IMR-90 (cell line): ENCODE measurements at regions not wholly inside any gene's neighbourhood (a gene's known extent, or its start where the extent isn't known, plus 50 kb on each side); places are given as distances from the start of the nearest gene placed in this dataset.

ENCODE experiments used
- ATAC-seq: fragments of 200-7000 bp; cut with Tn5 transposase; 2 replicates; pipeline ENCODE4 v1.9.1; 2020; ENCODE audit warnings: low read depth, mild to moderate bottlenecking, moderate library complexity
- BruUV-seq: library from RNA; stranded (reverse); fragments of 400-500 nt; replicated peaks from 2 replicates; lab custom pipeline; 2021; lab: Mats Ljungman, UMichigan
- CTCF ChIA-PET: fragments of 300-600 bp; formaldehyde crosslinking; extraction: SDS; loops from one replicate; lab custom pipeline; 2021; ENCODE audit warnings: antibody characterized with exemption; lab: Yijun Ruan, JAX
- POLR2A ChIA-PET: fragments of 300-600 bp; sonication (Branson Sonifier 250); formaldehyde crosslinking; loops from one replicate; lab custom pipeline; 2022; ENCODE audit warnings: antibody characterized with exemption; ENCODE audit not compliant: unreplicated experiment; lab: Charles Lee
- DNase-seq: peaks from one replicate; pipeline ENCODE4 v3.0.0; 2013
- H2AFZ ChIP-seq: replicated peaks from 2 replicates; pipeline ENCODE3; 2013; ENCODE audit warnings: low read length, mild to moderate bottlenecking; ENCODE audit not compliant: poor library complexity
- H2AK5ac ChIP-seq: 2 replicates; pipeline ENCODE4 v1.6.1; 2013; ENCODE audit warnings: low read depth, low read length, inconsistent platforms
- H2AK9ac ChIP-seq: replicated peaks from 2 replicates; pipeline ENCODE3; 2013; ENCODE audit warnings: mild to moderate bottlenecking, low read depth, low read length, moderate library complexity; ENCODE audit not compliant: poor library complexity
- H2BK120ac ChIP-seq: 2 replicates; pipeline ENCODE4 v1.6.1; 2013; ENCODE audit warnings: low read depth, low read length, inconsistent platforms
- H2BK15ac ChIP-seq: 3 replicates; pipeline ENCODE4 v1.6.1; 2013; ENCODE audit warnings: low read depth, low read length, inconsistent platforms
- H2BK20ac ChIP-seq: 2 replicates; pipeline ENCODE4 v1.6.1; 2013; ENCODE audit warnings: low read depth, mild to moderate bottlenecking, inconsistent platforms, low read length, moderate library complexity
- H2BK5ac ChIP-seq: 2 replicates; pipeline ENCODE4 v1.6.1; 2013; ENCODE audit warnings: mild to moderate bottlenecking, low read depth, low read length, inconsistent platforms; ENCODE audit not compliant: poor library complexity, severe bottlenecking
- H3K14ac ChIP-seq: replicated peaks from 2 replicates; pipeline ENCODE4 v1.6.1; 2013; ENCODE audit warnings: low read depth, low read length, inconsistent platforms
- H3K18ac ChIP-seq: 2 replicates; pipeline ENCODE4 v1.6.1; 2013; ENCODE audit warnings: low read depth, low read length, control low read depth
- H3K23ac ChIP-seq: 2 replicates; pipeline ENCODE4 v1.6.1; 2013; ENCODE audit warnings: low read depth, low read length, inconsistent platforms
- H3K27ac ChIP-seq: 2 replicates; pipeline ENCODE4 v1.5.1; 2013; ENCODE audit warnings: mild to moderate bottlenecking, control low read depth, low read length; ENCODE audit not compliant: insufficient read depth
- H3K27me3 ChIP-seq: 2 replicates; pipeline ENCODE4 v1.6.1; 2013; ENCODE audit warnings: low read length; ENCODE audit not compliant: control insufficient read depth, insufficient read depth
- H3K36me3 ChIP-seq: 2 replicates; pipeline ENCODE4 v1.6.1; 2013; ENCODE audit warnings: low read length, mixed read lengths; ENCODE audit not compliant: control insufficient read depth, insufficient read depth
- H3K4ac ChIP-seq: 2 replicates; pipeline ENCODE4 v1.6.1; 2013; ENCODE audit warnings: low read depth, low read length, inconsistent platforms
- H3K4me1 ChIP-seq: 2 replicates; pipeline ENCODE4 v1.6.1; 2013; ENCODE audit warnings: low read length, mixed read lengths; ENCODE audit not compliant: control insufficient read depth, insufficient read depth
- H3K4me2 ChIP-seq: 2 replicates; pipeline ENCODE4 v1.6.1; 2013; ENCODE audit warnings: low read depth, mild to moderate bottlenecking, control low read depth, low read length, moderate library complexity
- H3K4me3 ChIP-seq: 2 replicates; pipeline ENCODE4 v1.5.1; 2013; ENCODE audit warnings: low read depth, mild to moderate bottlenecking, control low read depth, low read length, moderate library complexity; ENCODE audit not compliant: insufficient read depth
- H3K56ac ChIP-seq: 2 replicates; pipeline ENCODE4 v1.6.1; 2013; ENCODE audit warnings: low read length, inconsistent platforms; ENCODE audit not compliant: insufficient read depth; ENCODE audit errors: extremely low read depth
- H3K79me1 ChIP-seq, 2 experiments: 2 replicates each; pipeline ENCODE4 v1.6.1; 2013; ENCODE audit warnings: low read length in 2 of 2, inconsistent platforms in 1 of 2, low read depth in 1 of 2
- H3K9ac ChIP-seq: 2 replicates; pipeline ENCODE4 v1.6.1; 2013; ENCODE audit warnings: low read depth, low read length, control low read depth
- H3K9me1 ChIP-seq: 2 replicates; pipeline ENCODE4 v1.6.1; 2013; ENCODE audit warnings: low read length, inconsistent platforms; ENCODE audit not compliant: insufficient read depth
- H3K9me3 ChIP-seq: 2 replicates; pipeline ENCODE4 v1.6.1; 2013; ENCODE audit warnings: low read length; ENCODE audit not compliant: control insufficient read depth, insufficient read depth
- H4K20me1 ChIP-seq: 2 replicates; pipeline ENCODE4 v1.6.1; 2013; ENCODE audit warnings: low read length, inconsistent platforms; ENCODE audit not compliant: insufficient read depth
- H4K5ac ChIP-seq: 2 replicates; pipeline ENCODE4 v1.6.1; 2013; ENCODE audit warnings: mild to moderate bottlenecking, low read depth, low read length, control low read depth
- H4K8ac ChIP-seq, 2 experiments: 2 replicates each; pipeline ENCODE4 v1.6.1; 2013; ENCODE audit warnings: low read depth in 2 of 2, low read length in 2 of 2, control low read depth in 1 of 2, inconsistent platforms in 1 of 2
- H4K91ac ChIP-seq: 2 replicates; pipeline ENCODE4 v1.6.1; 2013; ENCODE audit warnings: low read depth, low read length, inconsistent platforms; ENCODE audit not compliant: insufficient read depth
- BHLHE40 ChIP-seq: fragments of 150-350 bp; IDR thresholded peaks from 2 replicates; pipeline ENCODE4 v1.6.1; 2016; ENCODE audit warnings: mild to moderate bottlenecking, low read depth, low read length
- CHD1 ChIP-seq: IDR thresholded peaks from 2 replicates; pipeline ENCODE4 v1.6.1; 2012; ENCODE audit warnings: low read depth, low read length, improper control_type of control experiment
- RAD21 ChIP-seq: IDR thresholded peaks from 2 replicates; pipeline ENCODE4 v1.6.1; 2012; ENCODE audit warnings: low read length, improper control_type of control experiment
- RFX5 ChIP-seq: IDR thresholded peaks from 2 replicates; pipeline ENCODE4 v1.8.0; 2012; ENCODE audit warnings: low read depth, mild to moderate bottlenecking, low read length, moderate library complexity
- WGBS, 2 experiments: methylation state at CpG; one replicate each; pipeline versions ENCODE4 v1.1.5 to v1.1.7; 2013; ENCODE audit warnings: missing lambda C conversion rate in 2 of 2; ENCODE audit not compliant: insufficient read length in 1 of 2; ENCODE audit errors: extremely low coverage in 2 of 2; 5-methylcytosine and 5-hydroxymethylcytosine counted together
- dilution Hi-C: fragments of 300-500 bp; cut with HindIII; formaldehyde crosslinking; loops from one replicate; pipeline ENCODE4 v1.14.3; 2018; ENCODE audit warnings: low sequenced_read_pairs; ENCODE audit not compliant: unreplicated experiment
- in situ Hi-C: fragments of 300-500 bp; cut with MboI; formaldehyde crosslinking; loops from 3 replicates; pipeline ENCODE4 v1.14.3; 2019; ENCODE audit warnings: low sequenced_read_pairs, inconsistent platforms, mixed read lengths
- intact Hi-C: fragments of 100-400 bp; cut with micrococcal nuclease; formaldehyde crosslinking; loops from 2 replicates; pipeline ENCODE4 v1.10.0; 2022

GRCh38 chr4:35080799-35081198 is 1163.5 kb downstream of the ARAP2 start:
- no peaks in the 10 kb centered on the region for H3K36me3 ChIP-seq
- no peaks in the 10 kb centered on the region for H3K9me1 ChIP-seq
- no peak overlapping the region for H3K23ac ChIP-seq
- BruUV-seq: no TSS peak
- no peaks in the 10 kb centered on the region for H3K79me1 ChIP-seq
- no peak overlapping the region for H2AFZ ChIP-seq
- POLR2A ChIA-PET: no interaction called here
- H4K91ac ChIP-seq: no peak overlapping the region
- no peak overlapping the region for H2BK5ac ChIP-seq
- H3K4me2 ChIP-seq: no peak overlapping the region
- no peaks in the 10 kb centered on the region for H4K20me1 ChIP-seq
- H3K9ac ChIP-seq: no peak overlapping the region
- no peak for ATAC-seq
- no peaks in the 10 kb centered on the region for H3K4me1 ChIP-seq
- no peak overlapping the region for H2BK20ac ChIP-seq
- no peak for DNase-seq
- H3K27ac ChIP-seq: no peak overlapping the region
- H3K4ac ChIP-seq: no peak overlapping the region
- H4K8ac ChIP-seq: no peak overlapping the region
- CTCF ChIA-PET: no interaction called here
- peaks cover 14% of the 10 kb centered on the region for H3K9me3 ChIP-seq
- H4K5ac ChIP-seq: no peak overlapping the region
- H3K56ac ChIP-seq: no peak overlapping the region
- in situ Hi-C loops: no loop called here
- no peak overlapping the region for H2AK9ac ChIP-seq
- no peak for TF ChIP-seq BHLHE40
- TF ChIP-seq RFX5: no peak
- no peak for TF ChIP-seq RAD21
- TF ChIP-seq CHD1: no peak
- H2AK5ac ChIP-seq: no peak overlapping the region
- H3K4me3 ChIP-seq: no peak overlapping the region
- no peak overlapping the region for H2BK15ac ChIP-seq
- no peak overlapping the region for H3K14ac ChIP-seq
- no peak overlapping the region for H3K18ac ChIP-seq
- H2BK120ac ChIP-seq: no peak overlapping the region
- dilution Hi-C loops: no loop called here
- intact Hi-C loops: no loop called here
- H3K27me3 ChIP-seq: no peaks in the 10 kb centered on the region
- 80% methylated on average over 1 of the region's 1 CpG; no CpG with 5 or more reads in 1 of the 2 experiments for WGBS, 2 experiments
